Right atrium auricular region (tissue), 2 donors: ENCODE measurements at regions not wholly inside any gene's neighbourhood (a gene's known extent, or its start where the extent isn't known, plus 50 kb on each side); places are given as distances from the start of the nearest gene placed in this dataset.

Experiments
- DNase-seq: peaks from one replicate; pipeline ENCODE4 v3.0.0-alpha.2; 2019; ENCODE audit warnings: low spot score
- H3K27ac ChIP-seq, 2 donors: fragments of 200-600 bp; sonication (generic); 1 replicate in 1 of 2; 2 replicates in 1 of 2; pipeline ENCODE4 v1.5.1; 2016 to 2019
- H3K27me3 ChIP-seq, 2 donors: fragments of 200-600 bp; sonication (generic); one replicate each; pipeline versions ENCODE4 v1.5.1 to v1.6.0; 2017 to 2019
- H3K36me3 ChIP-seq: fragments of 200-600 bp; sonication (generic); one replicate; pipeline ENCODE4 v1.5.1; 2016
- H3K4me1 ChIP-seq, 2 donors: fragments of 200-600 bp; sonication (generic); one replicate each; pipeline versions ENCODE4 v1.5.1 to v1.6.0; 2017 to 2019
- H3K4me3 ChIP-seq, 2 donors: fragments of 200-600 bp; sonication (generic); 1 replicate in 1 of 2; 2 replicates in 1 of 2; pipeline ENCODE4 v1.5.1; 2017 to 2019; ENCODE audit warnings: mild to moderate bottlenecking in 1 of 2, moderate library complexity in 1 of 2
- H3K9me3 ChIP-seq, 2 donors: fragments of 200-600 bp; sonication (generic); one replicate each; pipeline ENCODE4 v1.5.1; 2019
- TF ChIP-seq, protein P1 (sequence below), 2 donors: fragments of 200-600 bp; sonication (generic); IDR thresholded peaks; one replicate each; pipeline ENCODE4 v1.5.1; 2019; ENCODE audit warnings: antibody characterized with exemption in 2 of 2

DNA sequence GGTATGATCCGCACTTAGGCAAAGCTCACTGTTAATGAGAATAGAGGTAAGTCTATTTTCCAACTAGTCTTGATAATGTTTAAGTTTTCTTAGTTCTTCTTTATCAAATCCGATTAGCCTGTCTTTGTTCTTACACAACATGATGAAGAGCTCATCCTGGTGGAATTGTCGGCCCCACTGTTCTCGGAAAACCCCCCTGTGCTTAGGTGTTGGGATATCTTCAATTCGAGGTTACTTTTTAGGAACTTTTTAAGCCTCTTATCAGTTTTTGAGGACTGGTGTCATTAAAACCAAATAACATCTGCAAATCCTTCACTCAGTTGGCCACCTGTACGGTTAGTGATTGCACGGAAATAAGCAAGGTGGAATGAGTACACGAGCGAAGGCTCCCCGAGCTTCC is 60.7 kb upstream of the KIF26B start:
- H3K36me3 ChIP-seq: no peaks in the 10 kb centered on the region
- no peaks in the 10 kb centered on the region for H3K27me3 ChIP-seq
- no peak overlapping the region for H3K4me3 ChIP-seq
- no peak overlapping the region for H3K27ac ChIP-seq
- no peak for DNase-seq
- TF ChIP-seq, protein P1, sequence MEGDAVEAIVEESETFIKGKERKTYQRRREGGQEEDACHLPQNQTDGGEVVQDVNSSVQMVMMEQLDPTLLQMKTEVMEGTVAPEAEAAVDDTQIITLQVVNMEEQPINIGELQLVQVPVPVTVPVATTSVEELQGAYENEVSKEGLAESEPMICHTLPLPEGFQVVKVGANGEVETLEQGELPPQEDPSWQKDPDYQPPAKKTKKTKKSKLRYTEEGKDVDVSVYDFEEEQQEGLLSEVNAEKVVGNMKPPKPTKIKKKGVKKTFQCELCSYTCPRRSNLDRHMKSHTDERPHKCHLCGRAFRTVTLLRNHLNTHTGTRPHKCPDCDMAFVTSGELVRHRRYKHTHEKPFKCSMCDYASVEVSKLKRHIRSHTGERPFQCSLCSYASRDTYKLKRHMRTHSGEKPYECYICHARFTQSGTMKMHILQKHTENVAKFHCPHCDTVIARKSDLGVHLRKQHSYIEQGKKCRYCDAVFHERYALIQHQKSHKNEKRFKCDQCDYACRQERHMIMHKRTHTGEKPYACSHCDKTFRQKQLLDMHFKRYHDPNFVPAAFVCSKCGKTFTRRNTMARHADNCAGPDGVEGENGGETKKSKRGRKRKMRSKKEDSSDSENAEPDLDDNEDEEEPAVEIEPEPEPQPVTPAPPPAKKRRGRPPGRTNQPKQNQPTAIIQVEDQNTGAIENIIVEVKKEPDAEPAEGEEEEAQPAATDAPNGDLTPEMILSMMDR (IDR thresholded peaks at IDR 0.05): no peak
- H3K4me1 ChIP-seq: no peaks in the 10 kb centered on the region
- no peaks in the 10 kb centered on the region for H3K9me3 ChIP-seq

DNA sequence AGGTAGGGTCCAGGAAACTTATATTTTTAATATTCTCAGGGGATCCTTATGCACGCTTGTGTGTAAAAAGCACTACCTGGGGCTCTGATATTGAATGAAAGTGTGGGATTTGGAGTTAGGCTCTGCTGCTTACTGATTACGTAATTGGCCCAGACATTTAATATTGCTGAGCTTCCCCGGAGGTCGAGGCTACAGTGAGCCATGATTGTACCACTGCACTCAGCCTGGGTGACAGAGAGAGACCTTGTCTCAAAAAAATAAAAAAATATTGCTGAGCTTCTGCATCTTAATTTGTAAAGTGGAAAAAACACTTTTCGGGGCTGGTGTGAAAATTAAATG is 62.2 kb upstream of the KIF26B start:
- no peak for DNase-seq
- TF ChIP-seq, protein P1 (IDR thresholded peaks at IDR 0.05): no peak
- Histone ChIP-seq H3K36me3 (no peaks in the 10 kb centered on the region), H3K4me3 (no peak overlapping the region), H3K9me3 (no peaks in the 10 kb centered on the region), H3K27ac (no peak overlapping the region), H3K4me1 (no peaks in the 10 kb centered on the region), H3K27me3 (no peaks in the 10 kb centered on the region)

DNA sequence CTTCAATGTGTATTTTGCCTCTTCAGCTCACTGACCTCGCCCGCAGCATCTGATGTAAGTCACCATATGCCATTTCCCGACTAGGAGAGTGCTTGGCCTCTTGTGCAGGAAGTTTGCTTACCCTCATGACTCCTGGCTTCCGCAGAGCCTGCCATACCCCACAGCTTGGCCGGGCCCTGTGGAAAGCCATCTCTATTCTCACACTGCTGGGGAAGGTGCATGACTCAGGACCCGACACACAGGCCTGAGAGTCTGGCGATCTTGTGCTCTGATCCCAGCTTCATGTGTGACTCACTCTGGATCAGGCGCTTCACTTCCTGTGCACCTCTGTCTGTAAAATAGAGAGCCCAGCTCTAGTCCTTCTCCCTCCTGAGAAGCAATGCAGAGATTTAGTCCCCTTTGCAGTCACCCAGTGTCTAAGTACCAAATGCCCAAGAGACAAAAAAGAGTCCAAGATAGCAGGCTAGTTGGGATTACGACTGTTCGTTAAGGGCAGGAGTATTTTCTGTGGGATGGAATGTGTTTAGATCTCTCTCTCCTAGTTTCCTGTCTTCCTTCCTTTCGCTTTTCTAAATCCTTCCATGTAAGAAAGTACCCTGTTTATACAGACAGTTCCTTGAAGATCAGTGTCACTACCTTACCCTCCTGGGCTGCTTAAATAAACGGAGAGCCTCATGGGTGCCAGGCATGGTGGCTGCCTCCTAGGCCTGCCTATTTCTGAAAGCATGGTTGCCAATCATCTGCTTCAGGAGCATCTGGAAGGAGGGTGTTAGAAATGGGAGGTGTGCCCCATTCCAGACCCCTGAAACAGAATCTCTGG is 62.8 kb upstream of the KIF26B start:
- no peak overlapping the region for H3K4me3 ChIP-seq
- H3K36me3 ChIP-seq: no peaks in the 10 kb centered on the region
- H3K9me3 ChIP-seq: no peaks in the 10 kb centered on the region
- no peaks in the 10 kb centered on the region for H3K4me1 ChIP-seq
- TF ChIP-seq, protein P1 (IDR thresholded peaks at IDR 0.05): no peak
- H3K27me3 ChIP-seq: no peaks in the 10 kb centered on the region
- H3K27ac ChIP-seq: no peak overlapping the region
- peak; percentile 61 for DNase-seq

DNA sequence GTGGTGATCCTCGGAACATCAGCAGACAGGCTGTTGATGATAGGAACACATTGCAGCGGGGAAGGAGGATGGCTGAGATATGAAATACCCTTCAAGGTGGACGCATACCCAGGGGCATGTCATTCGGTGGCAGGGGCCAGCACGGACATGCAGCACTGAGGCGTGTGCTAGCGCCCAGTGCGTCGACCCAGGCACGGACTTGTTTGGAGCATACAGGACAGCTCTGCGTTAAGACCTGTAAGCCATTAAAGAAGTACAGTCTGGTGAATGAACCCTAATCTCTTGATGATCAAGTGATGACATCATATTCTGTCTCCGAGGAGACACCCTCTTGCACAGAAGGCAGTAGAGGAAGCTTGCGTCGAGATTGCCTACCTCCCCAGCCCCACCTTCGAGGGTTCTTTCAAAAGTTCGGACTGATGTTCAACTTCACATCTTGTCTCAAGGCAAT is 63.6 kb upstream of the KIF26B start:
- H3K4me3 ChIP-seq: no peak overlapping the region
- no peak for DNase-seq
- no peaks in the 10 kb centered on the region for H3K4me1 ChIP-seq
- no peaks in the 10 kb centered on the region for H3K9me3 ChIP-seq
- TF ChIP-seq, protein P1 (IDR thresholded peaks at IDR 0.05): no peak
- no peaks in the 10 kb centered on the region for H3K27me3 ChIP-seq
- H3K27ac ChIP-seq: no peak overlapping the region
- H3K36me3 ChIP-seq: no peaks in the 10 kb centered on the region

DNA sequence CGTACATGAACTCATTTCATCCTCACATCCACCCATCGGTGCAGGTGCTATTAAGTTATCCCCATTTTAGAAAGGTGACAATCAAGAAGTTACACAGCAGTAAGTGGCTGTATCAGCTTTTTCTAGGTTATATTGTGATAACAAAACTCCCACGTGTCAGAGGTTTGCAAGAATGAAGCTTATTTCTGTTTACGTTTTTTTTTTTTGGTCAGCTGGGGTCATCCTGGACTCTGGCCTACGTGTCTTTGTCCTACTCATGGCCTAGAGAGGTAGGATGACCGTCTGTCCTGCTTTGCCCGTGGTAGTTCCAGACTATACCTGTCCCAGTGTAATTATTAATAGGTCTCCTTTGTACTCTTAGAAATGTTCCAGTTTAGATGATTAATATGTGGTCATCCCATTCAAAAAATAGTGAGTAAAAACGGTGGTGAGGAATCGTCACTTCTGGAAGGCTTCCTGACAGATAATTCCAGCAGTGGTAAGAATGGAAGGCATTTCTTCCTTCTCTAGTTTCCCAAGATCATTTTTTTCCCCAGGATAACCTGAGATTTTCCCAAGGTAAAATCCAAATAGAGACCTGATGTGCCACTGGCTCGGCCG is 64.2 kb upstream of the KIF26B start:
- Histone ChIP-seq H3K4me3 (no peak overlapping the region), H3K27me3 (no peaks in the 10 kb centered on the region)
- no peak for DNase-seq

More for the DNA sequence above, 64.2 kb upstream of the KIF26B start:
- TF ChIP-seq, protein P1 (IDR thresholded peaks at IDR 0.05): no peak
- H3K9me3 ChIP-seq: no peaks in the 10 kb centered on the region
- no peaks in the 10 kb centered on the region for H3K36me3 ChIP-seq
- no peak overlapping the region for H3K27ac ChIP-seq
- no peaks in the 10 kb centered on the region for H3K4me1 ChIP-seq
